GM19463 (cell line): ENCODE measurements at regions not wholly inside any gene's neighbourhood (a gene's known extent, or its start where the extent isn't known, plus 50 kb on each side); places are given as distances from the start of the nearest gene placed in this dataset.
"Not testable (repeated sequence)": the region's sequence is repeated elsewhere in the genome, so short reads cannot be mapped to it uniquely, and the experiment has no call there.

Source experiments
- ATAC-seq: cut with Tn5 transposase; IDR thresholded peaks from one replicate; pipeline ENCODE4 v1.9.1; 2021; ENCODE audit warnings: mild to moderate bottlenecking, moderate library complexity; ENCODE audit not compliant: unreplicated experiment

GRCh38 chr2:62412347-62412742, 93.7 kb downstream of the TMEM17 start:
- ATAC-seq = no peak

- ATAC-seq = no peak
Measured at GRCh38 chr2:62410926-62411456, 95.0 kb downstream of the TMEM17 start.

- no peak for ATAC-seq
Measured at GRCh38 chr2:62410015-62410453, 96.0 kb downstream of the TMEM17 start.

- no peak for ATAC-seq
Measured at GRCh38 chr2:62409442-62409841, 96.6 kb downstream of the TMEM17 start.

- no peak for ATAC-seq
Measured at GRCh38 chr2:62408241-62408677, 97.7 kb downstream of the TMEM17 start.

GRCh38 chr2:62407838-62408237, 98.2 kb downstream of the TMEM17 start:
- no peak for ATAC-seq

GRCh38 chr2:62407401-62407800, 98.6 kb downstream of the TMEM17 start:
- ATAC-seq = no peak

- peak; percentile 81 for ATAC-seq
Measured at GRCh38 chr2:62406573-62407043, 99.4 kb downstream of the TMEM17 start.

- no peak for ATAC-seq
Measured at GRCh38 chr2:62404913-62405312, 101.1 kb downstream of the TMEM17 start.

- ATAC-seq = no peak
Measured at GRCh38 chr2:62402156-62402555, 103.8 kb downstream of the TMEM17 start.

GRCh38 chr2:62398356-62398755, 107.6 kb downstream of the TMEM17 start:
- no peak for ATAC-seq

GRCh38 chr2:62396880-62397279, 109.1 kb downstream of the TMEM17 start:
- ATAC-seq = no peak

GRCh38 chr2:62393293-62393692, 112.7 kb downstream of the TMEM17 start:
- no peak for ATAC-seq

- no peak for ATAC-seq
Measured at GRCh38 chr2:62391696-62392095, 114.3 kb downstream of the TMEM17 start.

- ATAC-seq = not testable (repeated sequence)
Measured at GRCh38 chr2:62386378-62386777, 119.6 kb downstream of the TMEM17 start.

GRCh38 chr2:62383846-62384245, 122.1 kb downstream of the TMEM17 start:
- no peak for ATAC-seq

- ATAC-seq = no peak
Measured at GRCh38 chr2:62382757-62383156, 123.2 kb downstream of the TMEM17 start.

- ATAC-seq = no peak
Measured at GRCh38 chr2:62382122-62382521, 123.9 kb downstream of the TMEM17 start.

- ATAC-seq = no peak
Measured at GRCh38 chr2:62381656-62382055, 124.3 kb downstream of the TMEM17 start.

GRCh38 chr2:62379566-62379965, 126.4 kb downstream of the TMEM17 start:
- no peak for ATAC-seq

- ATAC-seq = no peak
Measured at GRCh38 chr2:62375113-62375420, 130.9 kb downstream of the TMEM17 start.

GRCh38 chr2:62374301-62375112, 131.5 kb downstream of the TMEM17 start:
- ATAC-seq = no peak

- ATAC-seq = no peak
Measured at GRCh38 chr2:62372824-62373223, 133.2 kb downstream of the TMEM17 start.
